SK-N-SH treated with all-trans-retinoic acid at 6 μM for 48 hours (cell line): ENCODE measurements at regions not wholly inside any gene's neighbourhood (a gene's known extent, or its start where the extent isn't known, plus 50 kb on each side); places are given as distances from the start of the nearest gene placed in this dataset.

Source experiments
- ATAC-seq: fragments of 200-7000 bp; cut with Tn5 transposase; 3 replicates; pipeline ENCODE4 v1.9.1; 2020; ENCODE audit warnings: mild to moderate bottlenecking, moderate library complexity
- ARNTL ChIP-seq: fragments of 450-650 bp; formaldehyde crosslinking; IDR thresholded peaks from 2 replicates; pipeline ENCODE4 v1.5.0; 2020; ENCODE audit warnings: low read depth, mild to moderate bottlenecking, moderate library complexity, borderline replicate concordance
- BACH2 ChIP-seq: fragments of 250-450 bp; sonication (Bioruptor Pico); IDR thresholded peaks from 2 replicates; pipeline ENCODE4 v1.9.0; 2021; ENCODE audit warnings: mild to moderate bottlenecking, borderline replicate concordance
- CREB5 ChIP-seq: fragments of 250-450 bp; sonication (Bioruptor Pico); IDR thresholded peaks from 2 replicates; pipeline ENCODE4 v1.5.1; 2020; ENCODE audit warnings: low read depth, mild to moderate bottlenecking, moderate library complexity
- CSDC2 ChIP-seq: fragments of 250-450 bp; sonication (Bioruptor Pico); IDR thresholded peaks from 2 replicates; pipeline ENCODE4 v1.5.0; 2020; ENCODE audit warnings: mild to moderate bottlenecking, moderate library complexity
- CSRNP3 ChIP-seq: fragments of 250-450 bp; sonication (Bioruptor Pico); IDR thresholded peaks from 2 replicates; pipeline ENCODE4 v1.5.1; 2021; ENCODE audit warnings: mild to moderate bottlenecking, moderate library complexity
- ESRRG ChIP-seq: fragments of 250-450 bp; sonication (Bioruptor Pico); IDR thresholded peaks from 2 replicates; pipeline ENCODE4 v1.6.1; 2021; ENCODE audit warnings: mild to moderate bottlenecking
- GLIS3 ChIP-seq: fragments of 250-450 bp; sonication (Bioruptor Pico); IDR thresholded peaks from 2 replicates; pipeline ENCODE4 v1.5.0; 2020; ENCODE audit warnings: mild to moderate bottlenecking, moderate library complexity
- ISL1 ChIP-seq: fragments of 250-450 bp; sonication (Bioruptor Pico); IDR thresholded peaks from 2 replicates; pipeline ENCODE4 v2.1.2; 2022; ENCODE audit warnings: mild to moderate bottlenecking, moderate library complexity
- OSR1 ChIP-seq: fragments of 250-450 bp; sonication (Bioruptor Pico); IDR thresholded peaks from 2 replicates; pipeline ENCODE4 v1.8.0; 2022; ENCODE audit warnings: moderate library complexity, mild to moderate bottlenecking, inconsistent platforms
- POU6F1 ChIP-seq: fragments of 250-450 bp; sonication (Bioruptor Pico); IDR thresholded peaks from 2 replicates; pipeline ENCODE4 v1.8.0; 2021; ENCODE audit warnings: low read depth, mild to moderate bottlenecking, moderate library complexity, borderline replicate concordance
- SNAI2 ChIP-seq: fragments of 250-450 bp; sonication (Bioruptor Pico); IDR thresholded peaks from 2 replicates; pipeline ENCODE4 v1.5.0; 2020; ENCODE audit warnings: mild to moderate bottlenecking, moderate library complexity
- TCF4 ChIP-seq: fragments of 250-450 bp; sonication (Bioruptor Pico); IDR thresholded peaks from 2 replicates; pipeline ENCODE4 v1.8.0; 2021; ENCODE audit warnings: mild to moderate bottlenecking, moderate library complexity, borderline replicate concordance
- TOX ChIP-seq: fragments of 250-450 bp; sonication (Bioruptor Pico); IDR thresholded peaks from 2 replicates; pipeline ENCODE4 v1.8.0; 2021; ENCODE audit warnings: mild to moderate bottlenecking, moderate library complexity, borderline replicate concordance
- TSHZ2 ChIP-seq: fragments of 250-450 bp; sonication (Bioruptor Pico); IDR thresholded peaks from 2 replicates; pipeline ENCODE4 v1.5.0; 2020; ENCODE audit warnings: mild to moderate bottlenecking, moderate library complexity
- ZC3H10 ChIP-seq: fragments of 250-450 bp; sonication (Bioruptor Pico); IDR thresholded peaks from 2 replicates; pipeline ENCODE4 v1.5.1; 2021; ENCODE audit warnings: mild to moderate bottlenecking, moderate library complexity
- ZFP3 ChIP-seq: fragments of 250-450 bp; sonication (Bioruptor Pico); IDR thresholded peaks from 2 replicates; pipeline ENCODE4 v1.5.0; 2020; ENCODE audit warnings: mild to moderate bottlenecking, moderate library complexity
- ZFP30 ChIP-seq: fragments of 450-650 bp; formaldehyde crosslinking; IDR thresholded peaks from 2 replicates; pipeline ENCODE4 v1.5.0; 2022; ENCODE audit warnings: mild to moderate bottlenecking, moderate library complexity
- ZNF565 ChIP-seq: fragments of 450-650 bp; formaldehyde crosslinking; conservative IDR thresholded peaks from 2 replicates; pipeline ENCODE4 v1.5.0; 2020; ENCODE audit warnings: low read depth, mild to moderate bottlenecking, moderate library complexity
- ZNF70 ChIP-seq: fragments of 450-650 bp; formaldehyde crosslinking; IDR thresholded peaks from 2 replicates; pipeline ENCODE4 v1.5.0; 2020; ENCODE audit warnings: mild to moderate bottlenecking, moderate library complexity

- ATAC-seq, result peak; percentile 90
- TF ChIP-seq POU6F1 (CRISPR knock-in tag), result no peak
- no peak for TF ChIP-seq TCF4 (CRISPR knock-in tag)
- no peak for TF ChIP-seq TOX (CRISPR knock-in tag)
- TF ChIP-seq GLIS3, result no peak
- TF ChIP-seq TSHZ2 (CRISPR knock-in tag), result no peak
- TF ChIP-seq ISL1, result no peak
- TF ChIP-seq ZC3H10 (CRISPR knock-in tag), result no peak
- no peak for TF ChIP-seq ZNF565 (CRISPR knock-in tag)
- no peak for TF ChIP-seq BACH2 (CRISPR knock-in tag)
- no peak for TF ChIP-seq CREB5 (CRISPR knock-in tag)
- no peak for TF ChIP-seq ZFP30
- TF ChIP-seq CSRNP3 (CRISPR knock-in tag), result no peak
- no peak for TF ChIP-seq ARNTL (CRISPR knock-in tag)
- no peak for TF ChIP-seq ZNF70
- no peak for TF ChIP-seq ESRRG (CRISPR knock-in tag)
- TF ChIP-seq SNAI2 (CRISPR knock-in tag), result no peak
- no peak for TF ChIP-seq CSDC2 (CRISPR knock-in tag)
- no peak for TF ChIP-seq OSR1 (CRISPR knock-in tag)
- TF ChIP-seq, all 23 proteins: peak for 0
Measured at GRCh38 chr1:70685300-70686286, 274.5 kb downstream of the CTH start.

- ATAC-seq, result no peak
- TF ChIP-seq TOX (CRISPR knock-in tag), result no peak
- TF ChIP-seq ZNF70, result no peak
- TF ChIP-seq ISL1, result no peak
- TF ChIP-seq OSR1 (CRISPR knock-in tag), result no peak
Measured at GRCh38 chr1:70688580-70688979, 277.5 kb downstream of the CTH start.

- no peak for ATAC-seq
- no peak for TF ChIP-seq BACH2 (CRISPR knock-in tag)
- no peak for TF ChIP-seq ZNF70
- no peak for TF ChIP-seq GLIS3
- TF ChIP-seq POU6F1 (CRISPR knock-in tag), result no peak
- TF ChIP-seq TCF4 (CRISPR knock-in tag), result no peak
- no peak for TF ChIP-seq CREB5 (CRISPR knock-in tag)
- TF ChIP-seq ZNF565 (CRISPR knock-in tag), result no peak
- TF ChIP-seq ARNTL (CRISPR knock-in tag), result no peak
- TF ChIP-seq CSRNP3 (CRISPR knock-in tag), result no peak
- no peak for TF ChIP-seq ZFP30
- TF ChIP-seq ZFP3 (CRISPR knock-in tag), result no peak
- TF ChIP-seq ISL1, result no peak
- TF ChIP-seq, all 23 proteins: peak for 0
Measured at GRCh38 chr1:70706381-70707037, 295.4 kb downstream of the CTH start.
